Cardiac fibroblast (primary cell): ENCODE measurements at regions not wholly inside any gene's neighbourhood (a gene's known extent, or its start where the extent isn't known, plus 50 kb on each side); places are given as distances from the start of the nearest gene placed in this dataset.
A peak's percentile ranks its signal among the peaks of the same experiment; 100 is the strongest.

Source experiments
- DNase-seq, 2 donors: peaks; one replicate each; pipeline versions ENCODE4 v3.0.0 to v3.0.0-alpha.2; 2010; ENCODE audit warnings: low read depth in 2 of 2
- H3K4me3 ChIP-seq, 2 donors: replicated peaks in 1 of 2; 1 replicate in 1 of 2; 2 replicates in 1 of 2; pipeline ENCODE4 v1.5.1; 2011; ENCODE audit warnings: low read depth in 2 of 2, low read length in 2 of 2, mild to moderate bottlenecking in 2 of 2, moderate library complexity in 1 of 2
- TF ChIP-seq, protein P1 (sequence below): IDR thresholded peaks from one replicate; pipeline ENCODE4 v1.5.1; 2011; ENCODE audit warnings: low read depth, mild to moderate bottlenecking, low read length, inconsistent platforms

- TF ChIP-seq, protein P1, sequence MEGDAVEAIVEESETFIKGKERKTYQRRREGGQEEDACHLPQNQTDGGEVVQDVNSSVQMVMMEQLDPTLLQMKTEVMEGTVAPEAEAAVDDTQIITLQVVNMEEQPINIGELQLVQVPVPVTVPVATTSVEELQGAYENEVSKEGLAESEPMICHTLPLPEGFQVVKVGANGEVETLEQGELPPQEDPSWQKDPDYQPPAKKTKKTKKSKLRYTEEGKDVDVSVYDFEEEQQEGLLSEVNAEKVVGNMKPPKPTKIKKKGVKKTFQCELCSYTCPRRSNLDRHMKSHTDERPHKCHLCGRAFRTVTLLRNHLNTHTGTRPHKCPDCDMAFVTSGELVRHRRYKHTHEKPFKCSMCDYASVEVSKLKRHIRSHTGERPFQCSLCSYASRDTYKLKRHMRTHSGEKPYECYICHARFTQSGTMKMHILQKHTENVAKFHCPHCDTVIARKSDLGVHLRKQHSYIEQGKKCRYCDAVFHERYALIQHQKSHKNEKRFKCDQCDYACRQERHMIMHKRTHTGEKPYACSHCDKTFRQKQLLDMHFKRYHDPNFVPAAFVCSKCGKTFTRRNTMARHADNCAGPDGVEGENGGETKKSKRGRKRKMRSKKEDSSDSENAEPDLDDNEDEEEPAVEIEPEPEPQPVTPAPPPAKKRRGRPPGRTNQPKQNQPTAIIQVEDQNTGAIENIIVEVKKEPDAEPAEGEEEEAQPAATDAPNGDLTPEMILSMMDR, result no peak
- H3K4me3 ChIP-seq, result no peak overlapping the region
Measured at GRCh38 chr5:144712090-144712489, 541.4 kb downstream of the KCTD16 start.

DNA sequence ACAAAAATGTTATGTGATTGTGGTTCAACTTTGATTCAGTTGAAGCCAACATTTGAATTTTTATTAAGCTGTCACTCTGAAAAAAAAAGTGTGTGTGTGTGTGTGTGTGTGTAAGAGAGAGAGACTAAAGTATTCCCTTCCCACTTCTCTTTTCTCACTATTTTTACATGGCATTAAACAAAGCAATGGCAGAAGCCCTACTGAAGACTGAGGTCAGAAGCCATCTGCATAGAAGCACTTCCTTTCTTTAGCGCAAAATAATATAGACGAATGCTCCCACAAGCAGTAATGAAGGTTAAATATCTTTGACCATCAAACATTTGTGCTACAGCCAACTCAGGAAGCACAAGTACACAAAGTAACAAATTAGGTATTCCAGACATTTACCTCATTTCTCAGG, 540.5 kb downstream of the KCTD16 start:
- TF ChIP-seq, protein P1, result no peak
- DNase-seq, result no peak
- H3K4me3 ChIP-seq, result no peak overlapping the region

More at GRCh38 chr5:144712090-144712489, 541.4 kb downstream of the KCTD16 start:
- DNase-seq, result no peak

DNA sequence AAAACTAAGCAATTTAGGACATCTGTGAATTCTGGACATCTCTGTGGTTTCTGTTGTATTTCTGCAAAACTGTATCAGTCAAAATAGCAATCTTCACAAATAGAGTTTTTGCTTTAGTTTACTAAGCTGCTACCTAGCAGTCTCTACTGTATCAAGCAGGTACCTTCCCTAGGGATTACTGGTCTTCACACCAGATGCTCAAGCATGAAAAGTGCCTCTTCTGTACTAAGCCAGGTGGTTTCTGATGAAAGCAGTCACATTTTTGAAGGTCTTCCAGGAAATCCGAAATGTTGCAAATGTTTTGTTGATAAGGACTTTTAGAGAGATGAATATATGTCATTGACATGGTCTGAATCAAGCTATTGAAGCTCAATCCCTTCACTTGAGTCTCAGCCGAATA, 540.0 kb downstream of the KCTD16 start:
- DNase-seq, result no peak
- H3K4me3 ChIP-seq, result no peak overlapping the region
- TF ChIP-seq, protein P1, result no peak

DNA sequence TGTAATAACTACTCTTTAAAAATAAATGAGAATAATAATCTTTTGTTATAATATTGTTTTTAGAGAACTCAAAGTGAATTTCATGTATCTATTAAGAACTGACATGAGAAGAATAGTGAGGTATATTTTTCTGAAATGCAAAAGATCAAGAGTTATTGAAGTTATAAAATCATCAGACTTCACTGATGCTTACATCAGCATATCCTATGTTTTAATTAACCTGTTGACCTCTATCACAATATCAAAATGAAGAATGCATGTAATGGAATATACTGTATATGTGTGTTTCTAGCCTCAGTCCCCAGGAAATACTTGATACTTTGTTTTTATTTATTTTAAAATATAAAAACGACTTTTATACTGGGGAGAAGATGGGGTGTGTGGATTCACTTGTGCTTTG, 533.1 kb downstream of the KCTD16 start:
- no peak overlapping the region for H3K4me3 ChIP-seq
- no peak for DNase-seq
- TF ChIP-seq, protein P1, result no peak

- DNase-seq, result peak in 1 of 2 donors; percentile 37
- TF ChIP-seq, protein P1, result no peak
- H3K4me3 ChIP-seq, result no peak overlapping the region
Measured at GRCh38 chr5:144698484-144698883, 527.8 kb downstream of the KCTD16 start.

GRCh38 chr5:144697847-144698262, 527.2 kb downstream of the KCTD16 start:
- DNase-seq, result peak; percentile 31 to 98
- H3K4me3 ChIP-seq, result no peak overlapping the region
- TF ChIP-seq, protein P1, result peak; percentile 45

- DNase-seq, result peak in 1 of 2 donors; percentile 5
- TF ChIP-seq, protein P1, result no peak
- H3K4me3 ChIP-seq, result no peak overlapping the region
Measured at GRCh38 chr5:144691936-144692335, 521.3 kb downstream of the KCTD16 start.
